ENCODE measurements at regions not wholly inside any gene's neighbourhood (a gene's known extent, or its start where the extent isn't known, plus 50 kb on each side); places are given as distances from the start of the nearest gene placed in this dataset.

- Mint-ChIP-seq H3K36me3 (ENCODE audit: insufficient read depth, unreplicated experiment) (no peaks in the 10 kb centered on the region), H3K4me3 (ENCODE audit: unreplicated experiment) (no peak overlapping the region), H3K27me3 (ENCODE audit: insufficient read depth, unreplicated experiment) (no peaks in the 10 kb centered on the region), H3K4me1 (ENCODE audit: low read depth, unreplicated experiment) (no peaks in the 10 kb centered on the region), H3K27ac (ENCODE audit: unreplicated experiment) (no peak overlapping the region), H3K9me3 (ENCODE audit: unreplicated experiment) (peaks cover 9% of the 10 kb centered on the region)
- no peaks in the 10 kb centered on the region for H3K36me3 ChIP-seq (ENCODE audit: control insufficient read depth, insufficient read depth, low read length)
- no peak for DNase-seq
- intact Hi-C loops (cut with micrococcal nuclease; ENCODE audit: unreplicated experiment) = no loop called here
- H3K27me3 ChIP-seq (replicated peaks; ENCODE audit: control insufficient read depth, insufficient read depth, low read length) = no peaks in the 10 kb centered on the region
- no peak for TF ChIP-seq CTCF (IDR thresholded peaks at IDR 0.05; ENCODE audit: insufficient read depth in 1 of 2, low read depth in 1 of 2, low read length in 1 of 2, severe bottlenecking in 1 of 2, unreplicated experiment in 1 of 2)
- H3K4me1 ChIP-seq = no peaks in the 10 kb centered on the region
- CTCF ChIA-PET = no interaction called here
- H3K4me3 ChIP-seq (ENCODE audit: low read depth, low read length) = no peak overlapping the region
- BruUV-seq (replicated peaks) = no TSS peak
- H3K9me3 ChIP-seq = no peaks in the 10 kb centered on the region; the same call in 1 of the 2 replicates
- POLR2A ChIA-PET = no interaction called here
These were observed 393.8 kb downstream of the ZNF385D start for GRCh38 chr3:21357241-21357640.

- Mint-ChIP-seq H3K27me3 (ENCODE audit: insufficient read depth, unreplicated experiment) (no peaks in the 10 kb centered on the region), H3K27ac (ENCODE audit: unreplicated experiment) (no peak overlapping the region), H3K9me3 (ENCODE audit: unreplicated experiment) (peaks cover under 1% of the 10 kb centered on the region), H3K4me3 (ENCODE audit: unreplicated experiment) (no peak overlapping the region), H3K4me1 (ENCODE audit: low read depth, unreplicated experiment) (no peaks in the 10 kb centered on the region), H3K36me3 (ENCODE audit: insufficient read depth, unreplicated experiment) (no peaks in the 10 kb centered on the region)
- no peaks in the 10 kb centered on the region for H3K27me3 ChIP-seq (replicated peaks; ENCODE audit: control insufficient read depth, insufficient read depth, low read length)
- no TSS peak for BruUV-seq (replicated peaks)
- ChIA-PET POLR2A (no interaction called here), CTCF (no interaction called here)
- intact Hi-C loops (cut with micrococcal nuclease; ENCODE audit: unreplicated experiment) = no loop called here
- no peak for DNase-seq
- H3K9me3 ChIP-seq = no peaks in the 10 kb centered on the region; the same call in 1 of the 2 replicates
- H3K4me3 ChIP-seq (ENCODE audit: low read depth, low read length) = no peak overlapping the region
- no peaks in the 10 kb centered on the region for H3K4me1 ChIP-seq
- no peaks in the 10 kb centered on the region for H3K36me3 ChIP-seq (ENCODE audit: control insufficient read depth, insufficient read depth, low read length)
- no peak for TF ChIP-seq CTCF (IDR thresholded peaks at IDR 0.05; ENCODE audit: insufficient read depth in 1 of 2, low read depth in 1 of 2, low read length in 1 of 2, severe bottlenecking in 1 of 2, unreplicated experiment in 1 of 2)
These were observed 394.6 kb downstream of the ZNF385D start for GRCh38 chr3:21356402-21356801.

GRCh38 chr3:21345382-21345976 lies 405.5 kb downstream of the ZNF385D start:
- POLR2A ChIA-PET = no interaction called here

More at GRCh38 chr3:21345382-21345976, 405.5 kb downstream of the ZNF385D start:
- Mint-ChIP-seq H3K36me3 (ENCODE audit: insufficient read depth, unreplicated experiment) (no peaks in the 10 kb centered on the region), H3K4me1 (ENCODE audit: low read depth, unreplicated experiment) (no peaks in the 10 kb centered on the region), H3K27me3 (ENCODE audit: insufficient read depth, unreplicated experiment) (no peaks in the 10 kb centered on the region), H3K9me3 (ENCODE audit: unreplicated experiment) (no peaks in the 10 kb centered on the region), H3K4me3 (ENCODE audit: unreplicated experiment) (no peak overlapping the region), H3K27ac (ENCODE audit: unreplicated experiment) (no peak overlapping the region)
- no TSS peak for BruUV-seq (replicated peaks)
- intact Hi-C loops (cut with micrococcal nuclease; ENCODE audit: unreplicated experiment) = no loop called here
- CTCF ChIA-PET = no interaction called here
- no peaks in the 10 kb centered on the region for H3K27me3 ChIP-seq (replicated peaks; ENCODE audit: control insufficient read depth, insufficient read depth, low read length)
- no peak overlapping the region for H3K4me3 ChIP-seq (ENCODE audit: low read depth, low read length)
- H3K36me3 ChIP-seq (ENCODE audit: control insufficient read depth, insufficient read depth, low read length) = no peaks in the 10 kb centered on the region
- no peak for TF ChIP-seq CTCF (IDR thresholded peaks at IDR 0.05; ENCODE audit: insufficient read depth in 1 of 2, low read depth in 1 of 2, low read length in 1 of 2, severe bottlenecking in 1 of 2, unreplicated experiment in 1 of 2)
- H3K4me1 ChIP-seq = no peaks in the 10 kb centered on the region
- no peak for DNase-seq
- no peaks in the 10 kb centered on the region for H3K9me3 ChIP-seq

Data from Caco-2 (cell line).